ENCODE measurements at regions not wholly inside any gene's neighbourhood (a gene's known extent, or its start where the extent isn't known, plus 50 kb on each side); places are given as distances from the start of the nearest gene placed in this dataset.

DNA sequence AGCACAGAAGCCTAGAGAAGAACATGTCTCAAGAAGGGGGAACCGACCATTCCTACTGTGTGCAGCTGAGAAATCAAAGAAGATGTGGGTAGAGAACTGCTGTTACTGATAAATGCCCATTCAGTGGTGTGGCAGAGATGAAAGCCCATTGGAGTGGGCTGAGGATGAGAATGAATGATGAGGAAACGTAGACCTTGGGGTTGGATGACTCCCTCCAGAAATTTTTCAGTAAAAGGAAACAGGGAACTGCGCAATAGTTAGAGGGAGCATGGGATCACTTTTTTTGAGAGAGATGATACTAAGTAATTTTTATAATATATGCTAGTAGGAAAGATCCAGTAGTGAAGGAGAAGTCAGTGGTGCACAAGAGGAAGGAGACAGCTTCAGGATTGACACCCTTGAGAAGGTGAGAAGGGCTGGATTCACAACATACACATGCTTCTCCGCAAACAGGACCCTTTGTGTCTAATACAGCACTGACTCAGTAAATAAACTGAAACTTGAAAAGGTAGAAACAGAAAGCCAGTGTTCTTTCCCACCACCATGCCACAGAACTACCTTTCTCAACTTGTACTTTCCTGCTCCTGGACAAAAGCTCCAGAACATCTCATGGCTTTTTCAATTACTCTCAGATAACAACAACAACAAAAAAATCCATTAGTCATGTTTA lies 104.7 kb upstream of the IL6 start:
- no peak for DNase-seq

DNA sequence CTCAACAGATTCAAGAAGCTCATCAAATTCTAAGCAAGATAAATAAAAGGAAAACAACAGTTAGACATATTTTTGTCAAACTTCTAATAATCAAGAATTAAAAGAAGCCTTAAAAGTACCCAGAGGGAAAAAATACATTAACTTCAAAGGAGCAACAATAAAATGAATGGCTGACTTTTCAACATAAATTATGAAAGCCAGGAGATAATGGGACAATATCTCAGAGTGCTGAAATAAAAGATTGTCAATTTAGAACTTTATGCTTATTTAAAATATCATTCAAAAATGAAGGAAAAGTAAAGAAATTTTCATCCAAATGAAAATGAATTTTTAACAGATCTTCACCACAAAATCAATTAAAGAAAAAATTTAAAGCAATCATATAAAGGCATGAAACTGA lies 108.5 kb upstream of the IL6 start:
- DNase-seq, result no peak

DNA sequence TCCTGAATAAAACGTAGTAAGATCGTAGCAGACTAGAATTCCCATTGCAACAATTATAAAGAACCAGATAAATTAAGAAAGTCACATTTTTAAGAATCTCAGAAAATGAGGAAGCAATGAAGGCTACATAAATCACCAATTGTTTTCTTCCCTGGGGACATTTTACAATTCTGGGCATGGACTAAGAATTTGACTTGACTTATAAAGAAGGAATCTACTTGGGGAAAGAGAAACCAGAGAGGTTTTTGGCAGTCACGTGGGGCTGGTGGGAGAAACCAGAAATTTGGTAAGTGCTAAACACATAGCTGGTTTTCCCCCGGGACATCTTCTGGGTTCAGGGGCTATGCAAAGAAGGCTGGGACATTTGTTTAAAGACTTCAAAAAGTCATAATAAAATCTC lies 109.8 kb upstream of the IL6 start:
- no peak for DNase-seq

DNA sequence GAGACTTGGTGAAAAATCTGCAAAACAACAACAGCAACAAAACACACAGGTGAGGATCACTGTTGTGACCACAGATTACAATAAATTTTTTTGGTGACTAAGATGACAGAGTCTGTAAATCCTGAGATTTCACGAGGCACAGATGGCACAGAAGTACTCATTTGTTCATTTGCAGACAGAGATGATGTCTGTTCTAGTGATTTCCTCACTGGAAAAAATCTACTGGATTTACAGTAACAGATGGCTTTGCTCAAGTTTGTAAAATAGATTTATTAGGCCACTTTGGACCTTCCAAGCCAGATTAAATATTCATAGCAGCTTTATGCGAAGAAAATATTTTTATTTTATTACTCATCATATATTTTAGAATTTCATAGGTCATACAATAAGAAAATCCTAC lies 113.5 kb upstream of the IL6 start:
- no peak for DNase-seq

DNA sequence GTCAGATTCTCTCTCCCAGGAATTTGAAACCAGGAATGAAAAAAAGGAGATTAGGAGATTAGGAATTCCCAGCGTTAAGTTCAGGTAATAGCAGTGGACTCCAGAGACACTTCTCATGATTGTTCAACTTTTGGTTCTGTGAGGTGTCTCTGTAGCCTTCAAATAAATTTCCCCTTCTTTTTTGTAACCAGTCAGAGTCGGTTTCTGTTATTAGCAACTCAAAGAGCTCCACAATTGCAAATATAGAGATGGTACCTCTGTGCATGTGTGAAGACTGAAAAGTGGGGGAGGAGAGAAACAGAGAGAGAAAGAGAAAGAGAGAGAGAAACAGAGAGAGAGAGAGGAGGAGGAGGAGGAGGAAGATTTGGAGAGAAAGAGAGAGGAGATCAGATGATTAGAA lies 112.8 kb upstream of the STEAP1B start:
- no peak for DNase-seq

DNA sequence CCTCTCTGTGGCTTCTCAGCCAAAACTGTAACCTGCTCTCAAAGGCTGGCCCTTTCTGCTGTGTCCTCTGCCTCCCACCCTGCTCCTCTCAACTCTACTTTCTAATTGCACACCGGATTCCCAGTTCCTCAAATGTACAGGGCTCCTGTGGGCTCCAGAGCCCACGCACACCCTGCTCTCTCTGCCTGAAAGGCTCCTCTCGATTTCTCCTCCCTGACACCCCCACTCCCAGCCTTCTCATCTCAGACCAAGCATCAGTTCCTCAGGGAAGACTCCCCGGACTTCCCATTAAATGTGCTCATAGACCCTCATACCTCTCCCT lies 111.7 kb upstream of the STEAP1B start:
- no peak for DNase-seq

DNA sequence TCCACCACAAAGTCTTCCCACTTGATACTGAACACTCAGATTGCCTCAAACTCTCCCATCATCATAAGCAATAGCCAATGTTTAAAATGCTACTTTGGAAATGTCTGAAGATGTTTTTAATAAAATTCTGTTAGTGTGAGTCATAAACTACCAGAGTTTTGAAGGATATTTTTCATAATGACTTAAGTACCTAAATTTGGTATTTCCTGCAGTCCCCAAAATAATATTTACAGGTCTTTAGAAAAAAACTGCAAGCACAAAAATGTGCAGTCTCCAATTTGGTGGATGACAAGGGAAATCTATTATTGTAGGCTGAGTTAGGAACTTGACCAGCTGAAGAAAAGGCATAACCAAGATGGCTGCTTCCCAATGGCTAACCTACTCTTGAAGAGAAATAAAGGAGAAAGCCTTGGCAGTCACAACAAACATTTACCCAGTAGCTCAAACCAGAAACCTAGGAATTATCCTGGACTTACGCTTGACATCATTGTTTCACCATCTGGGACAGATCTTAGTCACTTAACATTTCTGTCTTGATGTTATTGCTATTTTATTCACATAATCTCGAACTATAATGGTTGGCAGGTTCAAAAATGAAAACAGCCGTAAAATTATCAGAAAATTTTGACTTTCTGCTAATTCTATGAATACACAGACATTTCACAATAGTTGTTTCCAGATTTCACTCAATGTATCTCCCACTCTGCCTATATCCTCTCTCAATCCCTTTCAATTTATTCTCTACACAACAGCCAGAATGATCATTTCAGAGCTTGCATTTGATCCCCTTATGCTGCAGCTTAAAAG lies 111.2 kb upstream of the STEAP1B start:
- DNase-seq, result no peak

DNA sequence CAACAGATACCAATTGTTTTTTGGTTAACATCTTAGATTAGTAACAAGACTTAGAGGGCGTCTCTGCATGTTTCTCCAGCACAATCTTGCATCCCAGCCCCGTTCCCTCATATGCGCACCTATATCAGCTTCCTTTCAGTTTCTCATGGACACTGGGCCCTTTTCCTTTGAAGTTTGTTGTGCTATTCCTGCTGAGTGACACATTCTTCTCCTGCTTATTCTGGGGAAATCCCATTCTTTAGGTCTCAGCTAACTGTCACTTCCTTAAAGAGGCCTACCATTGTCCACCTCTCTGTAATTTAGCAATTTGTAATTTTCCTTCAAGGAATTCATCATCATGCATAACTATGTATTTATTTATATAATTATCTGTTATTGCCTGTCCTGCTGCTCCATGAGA lies 110.3 kb upstream of the STEAP1B start:
- DNase-seq, result no peak

DNA sequence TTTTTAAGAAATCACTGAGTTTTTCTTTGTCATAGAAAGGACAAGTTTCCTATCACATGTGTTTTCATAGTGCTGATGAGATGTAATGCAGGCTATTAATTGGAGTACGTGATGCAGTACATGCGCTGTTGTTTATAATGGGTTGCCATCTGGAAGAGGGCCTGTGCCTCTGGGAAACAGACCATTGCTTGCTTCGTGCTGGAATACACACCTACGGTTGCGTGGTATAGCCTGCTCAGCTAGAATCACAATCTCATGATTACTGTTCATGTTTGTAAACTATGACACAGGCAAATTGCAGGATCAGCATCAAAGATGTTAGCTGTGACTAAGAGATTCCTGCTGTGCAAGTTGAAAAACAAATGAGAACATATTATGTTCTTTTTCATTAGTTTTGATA lies 107.2 kb upstream of the STEAP1B start:
- DNase-seq, result no peak

DNA sequence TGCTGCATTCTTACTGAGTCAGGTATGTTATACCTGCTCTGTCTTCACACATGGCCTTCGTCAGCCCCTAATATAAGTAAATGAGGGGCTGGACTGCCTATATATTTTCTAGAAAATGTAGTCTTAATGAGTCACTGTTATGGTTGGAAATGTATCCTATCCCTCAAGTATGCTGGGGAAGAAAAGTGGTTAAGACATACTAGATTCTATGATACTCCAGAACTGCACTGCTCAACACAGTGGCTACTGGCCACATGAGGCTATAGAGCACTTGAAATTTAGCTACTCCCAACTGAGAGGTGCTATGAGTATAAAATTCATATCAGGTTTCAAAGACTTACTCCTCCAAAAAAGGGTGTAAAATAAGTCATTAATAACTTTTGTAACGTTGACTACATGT lies 104.3 kb upstream of the STEAP1B start:
- DNase-seq, result no peak

DNA sequence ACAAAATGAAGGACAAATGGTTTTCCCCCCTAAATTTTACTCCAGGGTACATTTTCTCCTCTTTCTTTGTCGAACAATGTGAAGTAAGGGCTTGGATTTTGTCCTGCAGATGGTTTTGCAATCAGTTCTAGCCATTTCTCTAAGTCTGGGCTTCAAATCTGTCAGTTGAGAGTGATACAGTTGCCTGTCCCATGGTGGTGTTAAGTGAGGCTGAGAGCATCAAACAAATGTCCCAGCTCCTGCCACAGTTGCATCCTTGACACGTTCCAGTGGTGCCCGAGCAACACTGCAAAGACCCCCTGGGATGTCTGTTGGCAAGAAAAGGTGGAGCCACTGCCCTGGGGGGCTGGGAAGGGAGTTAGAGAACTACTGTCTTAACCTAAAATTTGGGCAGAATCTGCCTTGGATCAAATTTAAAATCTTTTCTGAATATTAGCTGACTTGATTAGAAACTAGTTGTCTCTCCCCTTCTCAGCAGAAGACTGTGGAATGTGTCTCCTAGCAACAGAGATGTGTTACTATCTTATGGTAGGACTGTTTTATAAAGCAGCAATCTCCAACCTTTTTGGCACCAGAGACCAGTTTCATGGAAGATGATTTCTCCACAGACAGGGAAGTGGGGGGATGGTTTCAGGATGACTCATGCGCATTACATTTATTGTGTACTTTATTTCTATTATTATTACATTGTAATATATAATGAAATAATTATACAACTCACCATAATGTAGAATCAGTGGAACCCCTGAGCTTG lies 102.0 kb upstream of the STEAP1B start:
- no peak for DNase-seq

DNA sequence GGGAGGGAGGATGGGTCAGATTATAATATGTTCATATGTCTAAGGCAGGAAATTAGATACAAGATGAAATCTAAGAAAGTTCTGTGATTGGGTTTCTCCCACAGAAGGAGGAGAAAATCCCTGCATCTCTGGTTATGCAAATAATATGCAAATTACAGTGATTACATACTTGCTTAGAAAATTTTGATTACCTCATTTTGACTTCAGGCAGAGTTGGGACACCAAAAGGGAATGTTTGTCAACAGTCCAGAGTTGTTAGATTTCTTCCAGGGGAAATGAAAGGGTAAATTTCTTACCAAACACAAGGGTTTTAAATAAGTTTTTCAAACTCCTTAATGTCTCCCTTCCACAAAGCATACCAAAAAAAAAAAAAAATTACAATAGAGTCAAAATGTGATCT lies 101.4 kb upstream of the STEAP1B start:
- no peak for DNase-seq

DNA sequence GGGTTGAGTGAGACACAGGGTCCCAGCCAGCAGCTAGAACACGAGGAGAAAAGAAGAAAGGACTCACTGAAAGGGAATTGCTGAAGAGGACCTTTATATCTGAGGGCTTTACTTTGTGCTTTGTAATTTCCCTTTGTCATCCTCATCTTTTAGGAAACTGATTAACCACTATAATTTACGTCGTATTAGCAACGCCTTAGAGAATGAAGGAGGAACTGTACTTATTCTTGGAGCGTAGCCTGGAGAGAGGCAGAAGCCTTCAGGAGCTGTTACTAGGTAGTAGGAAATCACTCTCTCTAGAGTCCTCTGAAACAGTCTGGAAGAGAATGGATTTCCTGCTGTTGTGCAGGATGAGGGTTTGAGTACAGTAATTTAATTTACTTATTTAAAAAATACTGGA lies 101.0 kb upstream of the STEAP1B start:
- no peak for DNase-seq

DNA sequence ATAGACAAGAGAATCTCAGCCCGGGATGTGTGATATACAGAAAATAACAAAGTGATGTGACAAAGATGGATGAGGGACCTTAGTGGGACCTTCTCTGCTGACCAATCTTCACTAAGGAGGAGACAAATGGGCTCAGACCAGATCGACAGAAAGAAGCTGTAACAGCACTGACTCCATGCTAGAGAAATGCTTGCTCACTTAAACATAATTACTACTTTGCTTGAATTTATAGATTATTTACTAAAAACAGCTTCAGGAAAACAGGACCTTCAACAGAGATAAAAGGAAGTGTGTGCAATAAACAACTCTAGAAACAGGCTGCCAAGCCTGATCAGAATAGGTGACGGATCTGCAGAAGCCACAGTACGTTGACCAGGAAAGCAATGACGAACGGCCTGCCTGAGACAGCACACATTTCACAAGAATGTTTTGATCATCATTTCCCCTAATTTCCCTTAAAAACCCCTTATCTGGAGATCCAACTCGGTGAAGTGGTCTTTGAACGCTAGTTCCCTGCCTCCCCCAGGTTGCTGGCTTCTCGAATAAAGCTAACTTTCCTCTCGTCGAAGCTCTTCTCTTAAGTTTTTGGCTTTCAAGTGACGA lies 98.4 kb upstream of the STEAP1B start:
- DNase-seq, result no peak

DNA sequence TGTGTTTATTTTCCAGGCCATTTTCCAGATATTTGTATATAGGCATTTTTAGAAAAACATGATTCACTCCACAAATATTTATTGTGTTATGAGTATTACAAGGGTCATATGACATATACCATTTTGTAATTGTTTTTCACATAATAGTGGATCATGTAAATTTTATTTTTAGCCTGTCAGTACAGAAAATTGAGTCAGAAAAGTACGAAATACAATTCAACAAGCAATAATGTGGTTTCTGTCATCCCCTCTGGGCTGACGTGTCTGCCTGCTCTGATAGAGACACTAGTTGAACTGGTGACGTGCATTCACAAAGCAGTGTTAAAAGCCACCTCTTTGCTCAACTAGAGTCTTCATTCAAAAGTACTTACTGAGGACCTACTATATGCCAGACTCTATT lies 97.9 kb upstream of the STEAP1B start:
- no peak for DNase-seq

DNA sequence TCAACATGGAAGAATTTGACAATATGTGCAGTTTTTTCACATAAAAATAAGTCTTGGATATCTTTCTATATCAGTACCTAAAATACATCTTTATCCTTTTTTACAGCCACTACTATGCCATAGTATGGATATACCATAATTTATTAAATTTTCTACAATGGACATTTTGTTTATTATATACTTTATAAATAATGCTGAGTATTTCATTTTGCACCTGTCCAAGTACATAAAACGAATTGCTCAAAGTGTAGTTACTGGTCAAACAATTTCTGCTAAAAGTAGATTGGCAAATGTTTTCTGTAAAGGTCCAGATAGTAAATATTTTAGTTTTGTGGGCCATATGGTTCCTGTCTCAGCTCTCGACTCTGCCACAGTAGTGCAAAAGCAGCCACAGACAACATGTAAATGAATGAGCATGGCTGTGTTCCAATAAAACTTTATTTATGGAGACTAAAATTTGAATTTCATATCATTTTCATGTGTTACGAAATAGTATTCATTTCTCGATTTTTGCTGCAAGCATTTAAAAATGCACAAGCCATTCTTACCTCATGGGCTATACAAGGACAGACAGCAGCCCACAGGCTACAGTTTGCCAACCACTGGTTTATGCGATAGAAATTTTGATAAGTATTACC lies 96.9 kb upstream of the STEAP1B start:
- no peak for DNase-seq

DNA sequence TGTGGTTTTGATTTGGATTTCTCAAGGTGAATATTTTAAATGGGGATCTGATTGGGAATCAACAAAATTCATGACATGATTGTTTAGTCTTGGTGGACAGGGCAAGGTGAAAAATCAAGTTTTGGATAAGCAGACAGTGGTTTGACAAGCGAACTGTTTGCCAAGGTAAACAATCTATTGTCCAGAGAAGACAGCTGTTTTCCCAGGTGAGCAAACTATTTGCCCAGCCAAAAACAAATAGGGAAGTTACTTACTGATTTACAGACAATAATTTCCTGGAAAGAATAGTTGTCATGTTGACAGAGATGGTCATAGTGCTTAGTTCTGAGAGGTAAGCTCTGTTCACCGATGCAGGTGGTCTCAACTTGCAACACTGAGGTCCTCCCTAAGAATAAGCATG lies 94.0 kb upstream of the STEAP1B start:
- no peak for DNase-seq

DNA sequence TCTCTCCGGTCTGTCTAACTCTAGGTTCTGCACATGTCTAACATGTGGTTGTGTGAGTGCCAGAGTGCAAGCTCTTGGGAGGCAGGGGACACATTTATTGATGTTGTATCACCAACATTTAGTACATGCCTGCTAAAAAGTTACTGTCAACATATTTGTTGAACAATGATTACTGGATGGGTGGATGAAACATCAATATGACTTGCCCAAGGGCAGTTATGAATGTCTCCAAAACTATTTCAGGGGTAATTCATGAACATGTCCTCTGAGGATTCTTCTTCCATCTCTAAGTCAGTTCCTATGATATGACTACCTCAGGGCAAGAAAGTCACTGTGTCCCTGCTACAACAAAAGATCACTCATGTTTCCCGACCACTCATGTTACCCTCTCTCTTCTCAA lies 91.3 kb upstream of the STEAP1B start:
- DNase-seq, result no peak

DNA sequence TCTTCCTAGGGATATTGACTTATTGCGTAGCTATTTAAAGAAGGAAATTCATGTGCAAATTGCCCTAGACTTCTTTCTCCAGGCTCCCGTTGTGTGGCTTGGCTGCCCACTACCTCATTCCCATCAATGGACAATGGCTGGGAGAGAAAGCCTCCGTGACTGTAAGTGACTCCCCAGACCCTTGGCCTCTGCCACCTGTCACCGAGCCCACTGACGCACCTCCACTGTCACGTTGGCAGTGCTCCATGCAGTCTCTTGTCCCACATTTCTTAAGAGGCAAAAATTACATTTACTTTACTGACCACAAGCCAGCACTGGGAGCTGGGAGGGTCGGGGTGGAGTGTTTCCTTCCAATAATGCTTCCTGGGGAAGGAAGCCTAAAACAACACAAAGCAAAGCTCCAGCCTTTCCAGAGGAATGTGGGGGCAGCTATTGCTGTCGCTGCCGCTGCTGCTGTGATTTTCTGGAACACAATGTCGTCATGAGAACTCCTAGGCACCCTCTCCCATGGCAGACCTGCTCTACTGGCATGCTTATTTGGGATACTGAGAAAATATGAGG lies 89.7 kb upstream of the STEAP1B start:
- DNase-seq, result no peak

DNA sequence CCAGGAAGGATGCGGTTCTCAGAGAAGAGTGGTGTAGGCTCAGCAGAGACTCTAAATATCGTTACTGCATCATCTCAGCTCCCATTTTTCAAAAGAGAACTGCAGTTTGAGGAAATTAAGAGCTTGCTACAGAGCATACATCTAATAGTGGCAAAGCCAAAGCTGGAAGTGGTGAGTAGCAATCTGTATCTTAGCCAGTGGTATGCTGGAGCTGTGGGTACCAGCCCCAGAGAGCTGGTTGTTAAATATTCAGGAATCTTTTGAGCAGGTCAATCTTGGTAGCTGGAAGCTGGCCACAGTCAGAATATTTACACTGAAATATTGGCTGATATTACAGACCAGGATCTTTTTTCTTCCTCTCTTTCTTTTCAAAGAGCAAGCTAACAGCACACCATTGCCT lies 88.4 kb upstream of the STEAP1B start:
- no peak for DNase-seq

DNA sequence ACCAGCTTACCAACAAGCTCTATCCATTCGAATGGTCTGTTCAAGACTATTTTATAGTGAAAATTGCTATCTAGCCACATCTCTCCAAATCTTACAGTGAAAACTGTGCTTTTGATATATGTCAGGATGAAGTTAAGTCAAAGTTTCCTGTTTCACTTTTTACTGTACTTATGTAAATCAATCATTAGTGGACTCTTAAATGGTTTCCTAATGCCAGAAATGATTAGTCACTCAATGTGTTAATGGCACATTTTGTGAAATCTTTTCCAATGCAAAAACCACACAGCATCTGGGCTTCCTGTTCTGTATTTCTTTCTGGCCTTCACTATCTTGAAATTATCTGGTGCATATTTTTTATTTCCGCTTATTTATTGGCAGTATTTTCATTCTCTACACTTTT lies 87.3 kb upstream of the STEAP1B start:
- no peak for DNase-seq

DNA sequence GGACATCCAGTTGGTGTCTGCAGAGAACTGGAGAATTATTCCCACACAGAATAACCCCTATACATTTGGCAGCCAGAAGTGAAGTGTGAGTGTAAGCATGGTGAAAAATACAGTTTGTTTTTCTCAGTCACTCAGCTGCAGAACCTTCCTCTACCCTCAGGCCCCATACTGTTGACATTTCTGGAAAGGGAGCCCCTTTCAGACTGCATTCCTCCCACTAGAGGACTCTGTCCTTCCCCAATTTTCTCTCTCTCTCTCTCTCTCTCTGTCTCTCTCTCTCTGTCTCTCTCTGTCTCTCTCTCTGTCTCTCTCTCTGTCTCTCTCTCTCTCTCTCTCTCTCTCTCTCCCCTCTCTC lies 86.8 kb upstream of the STEAP1B start:
- DNase-seq, result no peak

DNA sequence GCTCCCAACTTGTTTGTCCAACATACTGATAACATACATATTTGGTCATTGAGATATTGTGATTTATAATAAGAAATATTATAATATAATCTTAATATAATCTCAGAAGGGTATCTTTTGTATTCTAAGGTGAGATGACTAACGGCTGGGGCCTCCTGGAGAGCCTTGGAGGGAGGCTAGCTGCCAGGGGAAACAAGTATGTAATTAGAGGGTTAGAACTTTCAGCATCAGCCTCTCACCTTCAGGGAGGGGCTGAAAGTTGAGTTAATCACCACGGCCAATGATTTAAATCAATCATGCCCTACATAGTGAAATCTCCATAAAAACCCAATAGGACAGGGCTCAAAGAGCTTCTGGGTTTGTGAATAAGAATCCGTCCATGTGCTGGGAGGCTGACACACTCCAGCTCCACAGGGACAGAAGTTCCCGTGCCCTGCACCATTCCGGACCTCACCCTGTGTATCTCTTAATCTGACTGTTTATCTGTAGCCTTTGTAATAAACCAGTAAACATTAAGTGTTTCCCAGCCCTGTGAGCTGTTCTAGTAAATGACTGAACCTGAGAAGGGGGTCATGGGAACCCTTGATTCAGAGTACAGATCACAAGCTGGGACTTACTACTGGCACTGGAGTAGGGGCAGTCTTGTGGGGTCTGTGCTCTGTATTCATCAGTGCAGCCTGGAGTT lies 86.3 kb upstream of the STEAP1B start:
- DNase-seq, result no peak

Data from CD4-positive, alpha-beta T cell treated with Interleukin-21 for 1 hour (primary cell).